ENCODE measurements at regions not wholly inside any gene's neighbourhood (a gene's known extent, or its start where the extent isn't known, plus 50 kb on each side); places are given as distances from the start of the nearest gene placed in this dataset.
"Not testable (repeated sequence)": the region's sequence is repeated elsewhere in the genome, so short reads cannot be mapped to it uniquely, and the experiment has no call there.

DNA sequence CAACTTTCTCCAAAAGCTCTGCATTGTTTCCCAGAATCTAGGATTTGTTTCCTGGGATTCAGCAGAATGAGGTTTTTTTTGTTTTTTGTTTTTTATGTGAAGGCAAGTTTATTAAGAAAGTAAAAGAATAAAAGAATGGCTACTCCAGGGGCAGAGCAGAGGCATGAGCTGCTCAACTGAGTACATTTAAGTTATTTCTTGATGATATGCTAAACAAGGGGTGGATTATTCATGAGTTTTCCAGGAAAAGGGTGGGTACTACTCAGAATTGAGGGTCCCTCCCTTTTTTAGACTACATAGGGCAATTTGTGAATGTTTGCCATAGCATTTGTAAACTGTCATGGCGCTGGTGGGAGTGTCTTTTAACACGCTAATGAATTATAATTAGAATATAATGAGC is 292.5 kb upstream of the SGK1 start:
- no peak for DNase-seq (ENCODE audit: low spot score)

DNA sequence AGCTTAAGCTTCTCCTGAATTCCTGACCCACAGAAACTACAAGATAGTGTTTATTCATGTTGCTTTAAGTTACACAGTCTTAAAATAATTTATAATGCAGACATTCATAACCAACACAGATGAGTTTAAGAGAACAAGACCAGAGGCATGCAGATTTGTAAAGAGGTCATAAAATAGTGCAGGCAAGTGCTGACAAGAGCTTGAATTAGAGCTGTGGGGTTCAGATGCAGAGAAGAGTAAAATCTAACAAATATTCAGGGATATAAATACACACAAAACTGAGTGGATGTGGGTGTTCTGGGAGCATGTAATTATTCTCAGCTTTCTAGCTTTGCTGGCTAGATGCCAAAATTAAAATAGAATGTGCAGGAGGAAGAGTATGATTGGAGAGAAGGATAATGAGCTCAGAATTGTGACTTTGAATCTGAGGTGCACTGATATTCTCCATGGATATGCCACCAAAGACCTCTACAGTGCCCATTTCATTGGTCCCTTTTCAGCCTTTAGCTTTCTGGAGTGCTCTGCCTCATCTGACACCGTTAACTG is 291.9 kb upstream of the SGK1 start:
- peak; percentile 74 for DNase-seq (ENCODE audit: low spot score)

DNA sequence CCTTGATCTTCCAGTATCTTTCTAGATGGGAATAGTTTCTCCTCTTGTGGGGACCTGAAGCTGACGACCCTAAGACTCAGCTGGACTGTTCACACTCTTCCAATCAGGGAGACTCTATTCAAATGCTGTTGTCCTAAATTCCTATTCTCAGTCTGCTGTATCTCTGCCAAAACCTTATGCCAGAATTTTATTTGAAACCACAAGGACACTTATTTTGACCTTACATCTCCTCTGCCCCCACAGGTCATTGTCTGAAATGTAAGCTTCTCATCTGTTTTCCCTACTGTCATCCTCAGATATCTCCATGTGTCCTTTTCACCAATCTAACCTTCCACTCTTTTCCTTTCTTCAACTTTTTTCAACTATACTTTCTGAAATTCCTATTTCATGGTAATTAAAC is 289.5 kb upstream of the SGK1 start:
- no peak for DNase-seq (ENCODE audit: low spot score)

DNA sequence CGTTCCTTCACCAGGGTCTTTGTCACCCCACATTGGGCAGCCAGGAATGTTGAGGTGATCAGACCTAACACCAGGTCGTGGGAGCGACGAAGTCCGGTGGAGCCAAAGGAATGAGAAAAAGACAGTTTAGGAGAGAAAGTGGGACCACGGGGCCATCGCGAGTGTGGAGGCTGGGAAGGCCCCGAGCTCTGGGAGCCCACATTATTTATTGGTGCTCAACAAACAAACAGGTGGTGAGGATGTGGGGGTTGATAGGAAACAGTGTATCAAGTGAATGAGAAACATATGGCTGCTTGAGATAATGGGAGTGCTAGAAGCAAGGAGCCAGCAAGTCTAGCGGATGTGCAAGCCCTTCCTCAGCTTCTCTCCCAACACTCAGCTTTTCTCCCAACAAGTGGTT is 287.1 kb upstream of the SGK1 start:
- no peak for DNase-seq (ENCODE audit: low spot score)

DNA sequence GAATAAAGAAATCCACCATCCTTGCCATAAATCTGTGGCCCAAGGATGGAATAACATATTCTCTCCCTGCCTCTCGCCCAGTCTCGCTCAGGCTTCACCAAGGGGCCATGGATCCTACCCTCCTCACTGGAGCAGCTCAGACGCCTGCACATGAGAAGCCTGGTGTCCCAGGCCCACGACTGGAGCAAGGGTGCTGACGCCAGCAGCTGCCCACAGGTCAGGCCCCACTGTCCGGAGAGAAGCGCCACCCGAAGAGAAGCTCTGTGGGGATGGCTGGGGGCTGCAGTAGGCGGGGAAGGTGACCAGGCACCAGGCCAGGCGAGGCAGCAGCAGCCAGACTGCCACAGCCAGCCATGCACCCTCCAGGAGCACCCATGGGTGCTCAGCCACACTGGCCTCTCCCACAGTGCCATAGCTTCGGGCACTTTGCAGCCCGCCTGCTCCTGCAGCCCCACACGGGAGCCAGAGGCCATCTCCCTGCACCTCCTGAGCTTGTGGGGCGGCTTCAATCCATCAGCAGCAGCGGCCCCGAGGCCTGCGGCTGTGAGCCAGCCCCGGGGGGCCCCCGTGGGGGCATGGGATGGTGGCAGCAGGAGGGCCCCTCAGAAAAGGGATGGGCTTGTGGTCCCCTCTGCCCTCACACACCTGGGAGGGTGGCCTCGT is 286.2 kb upstream of the SGK1 start:
- DNase-seq (ENCODE audit: low spot score), result no peak

DNA sequence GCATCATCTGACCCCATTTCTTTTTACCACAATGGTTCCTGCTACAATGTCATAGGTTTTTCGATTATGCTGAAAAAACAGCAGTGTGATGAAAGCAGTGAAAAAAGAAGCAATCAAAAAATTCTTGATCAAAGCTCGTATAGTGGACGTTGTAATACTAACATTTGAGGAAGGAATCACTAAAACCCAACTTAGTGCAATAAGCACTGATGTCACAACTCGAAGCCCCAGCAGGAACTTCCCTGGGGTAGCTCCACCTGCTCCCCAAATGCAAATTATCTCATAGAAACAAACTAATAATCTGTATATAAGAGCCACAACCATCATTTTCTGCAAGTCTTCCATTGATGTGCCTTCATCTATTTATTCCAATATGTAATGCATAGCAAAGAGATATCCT is 285.6 kb upstream of the SGK1 start:
- DNase-seq (ENCODE audit: low spot score), result no peak

DNA sequence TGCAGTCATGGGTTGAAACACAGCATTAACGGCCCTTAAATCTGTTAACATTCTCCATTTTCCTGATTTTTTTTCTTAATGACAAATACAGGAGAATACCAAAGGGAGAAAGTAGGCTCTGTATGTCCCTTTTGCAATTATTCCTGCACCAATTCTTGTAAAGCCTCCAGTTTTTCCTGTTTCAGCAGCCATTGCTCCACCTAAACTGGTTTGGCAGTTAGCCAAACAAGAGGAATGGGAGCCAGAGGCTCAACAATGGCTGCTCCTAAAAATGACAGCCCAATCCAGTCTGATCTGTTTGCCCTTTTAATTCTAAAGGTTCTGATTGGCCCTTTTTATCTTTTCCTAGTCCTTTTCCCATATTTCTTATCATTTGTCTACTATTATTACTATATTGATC is 284.2 kb upstream of the SGK1 start:
- DNase-seq (ENCODE audit: low spot score), result no peak

DNA sequence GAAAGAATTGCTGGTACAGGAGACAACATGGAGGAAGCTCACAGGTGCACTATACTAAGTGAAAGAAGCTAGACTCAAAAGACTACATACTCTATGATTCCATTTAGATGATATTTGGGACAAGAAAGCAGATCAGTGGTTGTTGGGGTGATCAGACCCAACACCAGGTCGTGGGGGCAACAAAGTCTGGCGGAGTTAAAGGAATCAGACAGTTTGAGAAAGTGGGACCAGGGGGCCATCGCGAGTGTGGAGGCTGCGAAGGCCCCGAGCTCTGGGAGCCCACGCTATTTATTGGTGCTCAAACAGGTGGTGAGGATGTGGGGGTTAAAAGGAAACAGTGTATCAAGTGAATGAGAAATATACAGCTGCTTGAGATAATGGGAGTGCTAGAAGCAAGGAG is 282.8 kb upstream of the SGK1 start:
- no peak for DNase-seq (ENCODE audit: low spot score)

DNA sequence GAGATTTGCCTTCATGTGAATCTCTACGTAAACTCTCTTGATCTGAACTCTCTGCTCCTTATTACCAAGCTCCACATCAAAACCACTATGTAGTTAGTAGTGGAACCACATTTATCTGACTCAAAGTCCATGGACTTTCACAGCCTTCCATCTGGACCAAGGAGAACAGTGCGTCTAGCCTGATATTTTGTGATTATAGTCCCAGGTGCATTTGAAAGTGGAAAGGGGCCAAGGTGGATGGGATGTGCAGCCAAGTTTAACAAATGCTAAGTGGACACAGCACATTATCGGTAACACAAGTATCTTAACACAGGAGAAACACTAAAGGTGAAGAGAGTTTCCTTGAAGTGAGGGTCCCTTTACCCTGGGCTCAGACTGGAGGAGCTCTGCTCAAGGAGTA is 281.2 kb upstream of the SGK1 start:
- no peak for DNase-seq (ENCODE audit: low spot score)

DNA sequence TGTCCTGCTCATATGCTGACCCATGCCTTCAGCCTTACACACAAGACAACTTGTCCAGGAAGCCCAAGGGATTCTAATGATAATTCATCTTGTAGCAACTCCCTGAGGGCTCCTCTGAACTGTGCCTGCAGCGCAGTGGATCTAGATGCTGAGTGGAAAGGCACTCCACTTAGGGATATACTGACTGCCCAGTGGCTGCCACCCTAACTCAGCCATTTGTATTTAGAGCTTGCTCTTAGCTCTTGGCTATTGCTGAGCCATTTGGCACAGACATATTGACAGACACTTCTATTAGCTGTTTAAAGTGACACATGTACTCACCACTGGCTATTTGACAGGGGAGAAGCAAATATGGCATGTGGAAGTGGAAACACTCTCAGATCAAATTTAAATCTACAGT is 278.3 kb upstream of the SGK1 start:
- no peak for DNase-seq (ENCODE audit: low spot score)

DNA sequence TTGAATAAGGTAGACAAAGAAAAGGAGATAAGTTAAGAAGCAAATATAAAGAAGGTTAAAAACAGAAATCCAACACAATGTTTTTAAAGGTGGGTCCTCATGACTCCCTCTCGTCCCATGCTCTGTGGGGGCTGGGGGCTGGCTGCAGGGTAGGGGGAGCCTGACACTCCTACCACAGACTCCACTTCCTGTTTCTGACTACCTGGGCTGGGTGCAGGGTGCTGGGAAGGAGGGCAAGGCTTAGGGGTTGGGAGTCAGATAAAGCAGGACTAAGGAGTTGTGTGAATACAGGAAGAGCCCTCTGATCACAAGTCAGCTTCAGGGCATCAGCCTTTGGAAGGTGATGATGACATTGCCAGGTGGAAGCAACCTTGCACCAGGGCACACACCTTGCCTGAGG is 277.0 kb upstream of the SGK1 start:
- DNase-seq (ENCODE audit: low spot score), result no peak

DNA sequence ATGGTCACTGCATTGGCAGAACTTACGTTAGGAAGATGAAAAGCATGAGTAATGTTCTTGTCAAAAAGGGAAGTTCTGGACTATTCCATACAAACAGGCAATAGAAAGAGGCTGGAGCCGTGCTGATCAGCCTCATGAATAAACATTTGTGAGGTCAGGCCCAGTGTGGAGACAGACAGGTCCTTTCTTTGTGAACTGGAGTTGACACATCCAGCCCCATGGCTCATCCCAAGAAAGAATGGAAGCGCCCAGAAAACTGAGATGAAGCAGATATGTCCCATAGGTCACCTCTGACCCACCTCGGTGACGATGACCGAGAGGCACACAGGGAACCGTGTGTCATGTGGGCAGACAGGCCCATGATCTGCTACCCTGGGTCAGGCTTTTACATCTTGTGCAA is 276.0 kb upstream of the SGK1 start:
- no peak for DNase-seq (ENCODE audit: low spot score)

DNA sequence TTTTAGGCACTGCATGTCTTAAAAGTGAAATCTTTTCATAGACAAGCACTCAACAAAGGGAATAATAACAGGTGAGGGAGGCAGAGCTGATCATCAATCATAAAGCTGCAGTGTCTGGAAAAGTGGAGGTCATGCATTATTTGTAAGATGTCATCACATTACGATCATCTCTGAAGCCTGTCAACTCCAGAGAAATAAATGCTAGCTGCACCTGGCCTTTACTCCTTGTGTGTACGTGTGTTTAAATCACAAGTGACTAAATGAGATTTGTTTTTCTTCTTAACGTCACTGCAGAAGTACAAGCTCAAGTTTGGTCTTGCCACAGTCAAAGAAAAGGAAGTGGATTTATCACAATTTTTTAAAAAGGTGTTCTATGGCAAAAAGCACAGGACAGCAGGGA is 275.5 kb upstream of the SGK1 start:
- DNase-seq (ENCODE audit: low spot score), result peak; percentile 43

DNA sequence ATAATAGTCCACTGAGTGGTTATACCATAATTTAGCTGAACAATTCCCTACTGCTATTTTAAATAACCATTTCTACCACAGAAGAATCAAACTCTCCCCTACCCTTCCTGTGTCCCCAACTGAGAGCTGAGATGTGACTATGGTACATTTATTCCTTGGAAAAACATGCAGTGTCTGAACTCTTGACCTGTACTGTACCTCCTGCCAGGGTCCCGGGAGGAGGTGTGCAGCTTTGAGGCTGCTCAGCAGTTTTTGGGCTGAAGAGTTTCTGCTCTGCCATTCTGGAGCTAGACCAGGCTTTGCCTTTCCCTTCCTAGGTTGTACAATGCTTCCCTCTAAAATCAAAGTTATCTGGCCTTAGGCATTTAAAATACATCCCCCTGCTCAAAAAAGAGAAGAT is 275.1 kb upstream of the SGK1 start:
- DNase-seq (ENCODE audit: low spot score), result no peak

DNA sequence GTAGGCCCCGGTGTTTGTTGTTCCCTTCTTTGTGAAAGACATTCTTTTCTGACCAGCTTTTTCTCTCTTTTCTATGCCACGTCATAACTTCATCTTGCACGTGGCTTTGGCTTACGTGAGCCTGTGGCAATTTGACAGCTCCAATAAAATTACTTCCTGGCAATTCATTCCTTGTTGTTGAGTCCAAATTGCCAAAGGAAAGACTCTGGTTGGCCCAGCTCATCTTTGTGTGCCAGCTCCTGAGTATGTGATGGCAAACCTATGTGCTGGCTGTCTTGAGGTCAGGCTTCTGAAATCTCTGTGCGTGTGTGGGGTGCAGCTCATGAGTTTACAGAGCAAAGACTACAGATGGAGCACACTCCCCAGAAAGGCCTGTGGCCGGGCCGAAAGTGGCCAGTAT is 272.5 kb upstream of the SGK1 start:
- DNase-seq (ENCODE audit: low spot score), result no peak

DNA sequence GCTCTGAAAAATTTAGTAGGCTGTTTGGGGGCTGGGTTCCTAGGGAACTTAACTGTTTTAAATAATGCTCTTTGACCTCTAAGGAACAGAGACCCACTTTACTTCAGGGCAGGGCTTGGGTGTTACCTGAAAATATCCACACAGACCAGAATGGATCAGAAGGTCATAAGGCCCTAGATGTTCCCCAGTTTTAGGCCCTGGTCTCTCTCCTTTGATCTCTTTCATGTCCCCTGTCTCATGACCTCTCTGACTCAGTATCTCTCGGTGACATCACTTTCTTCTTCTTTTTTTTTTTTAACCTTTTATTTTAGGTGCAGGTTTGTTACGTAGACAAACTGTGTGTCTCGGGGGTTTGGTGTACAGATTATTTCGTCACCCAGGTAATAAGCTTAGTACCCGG is 272.1 kb upstream of the SGK1 start:
- no peak for DNase-seq (ENCODE audit: low spot score)

DNA sequence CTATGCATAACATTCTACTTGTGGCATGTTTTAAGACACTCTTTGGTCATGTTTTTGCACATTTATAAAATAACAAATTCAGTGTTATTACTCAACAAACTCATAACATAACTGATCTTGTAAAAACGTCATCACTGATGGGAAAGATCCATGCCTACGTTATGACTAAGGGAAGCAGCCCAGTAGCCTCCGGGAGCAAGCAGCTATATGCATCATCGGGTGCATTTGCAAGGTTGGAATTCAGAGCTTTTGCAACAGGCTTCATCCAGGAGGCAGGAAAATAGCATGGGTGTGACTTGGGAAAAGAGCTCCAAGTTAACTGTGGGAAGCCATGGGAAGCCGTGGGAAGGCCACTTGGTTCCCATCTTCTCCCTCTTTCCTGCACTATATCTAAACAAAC is 271.6 kb upstream of the SGK1 start:
- peak; percentile 57 for DNase-seq (ENCODE audit: low spot score)

DNA sequence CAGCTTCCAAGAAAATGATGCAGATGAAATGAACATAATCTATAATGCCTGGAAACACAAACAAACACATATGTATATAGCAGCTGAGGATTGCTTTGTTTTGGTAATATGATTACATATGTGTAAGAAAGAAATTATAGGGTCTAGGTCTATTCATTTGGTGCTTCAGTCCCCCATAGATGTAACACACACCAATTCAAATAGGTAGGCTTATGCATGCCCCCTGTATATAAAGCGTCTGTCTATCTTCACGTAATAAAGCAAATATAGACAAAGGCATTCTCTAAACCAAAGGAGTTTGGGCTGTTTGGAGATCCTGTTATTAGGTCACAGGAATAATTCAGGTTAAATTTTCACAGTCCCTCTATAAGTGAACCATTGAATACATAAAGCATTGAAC is 270.4 kb upstream of the SGK1 start:
- no peak for DNase-seq (ENCODE audit: low spot score)

DNA sequence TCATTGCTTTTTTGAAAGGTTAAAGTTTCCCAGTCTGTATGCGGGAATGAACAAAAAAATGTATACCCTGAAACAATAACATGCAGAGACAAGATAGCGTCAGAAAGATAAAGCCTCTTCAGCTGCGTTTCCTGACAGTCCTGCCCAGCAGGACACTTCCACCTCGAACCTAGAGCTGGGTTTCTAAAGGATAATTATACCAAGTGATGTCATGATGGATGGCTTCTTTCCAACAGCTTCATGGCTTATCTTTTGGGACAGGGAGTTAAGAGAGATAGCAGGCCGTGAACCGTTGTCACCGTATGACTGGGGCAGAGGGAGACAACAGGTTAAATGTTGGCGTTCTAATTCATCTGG is 267.6 kb upstream of the SGK1 start:
- no peak for DNase-seq (ENCODE audit: low spot score)

DNA sequence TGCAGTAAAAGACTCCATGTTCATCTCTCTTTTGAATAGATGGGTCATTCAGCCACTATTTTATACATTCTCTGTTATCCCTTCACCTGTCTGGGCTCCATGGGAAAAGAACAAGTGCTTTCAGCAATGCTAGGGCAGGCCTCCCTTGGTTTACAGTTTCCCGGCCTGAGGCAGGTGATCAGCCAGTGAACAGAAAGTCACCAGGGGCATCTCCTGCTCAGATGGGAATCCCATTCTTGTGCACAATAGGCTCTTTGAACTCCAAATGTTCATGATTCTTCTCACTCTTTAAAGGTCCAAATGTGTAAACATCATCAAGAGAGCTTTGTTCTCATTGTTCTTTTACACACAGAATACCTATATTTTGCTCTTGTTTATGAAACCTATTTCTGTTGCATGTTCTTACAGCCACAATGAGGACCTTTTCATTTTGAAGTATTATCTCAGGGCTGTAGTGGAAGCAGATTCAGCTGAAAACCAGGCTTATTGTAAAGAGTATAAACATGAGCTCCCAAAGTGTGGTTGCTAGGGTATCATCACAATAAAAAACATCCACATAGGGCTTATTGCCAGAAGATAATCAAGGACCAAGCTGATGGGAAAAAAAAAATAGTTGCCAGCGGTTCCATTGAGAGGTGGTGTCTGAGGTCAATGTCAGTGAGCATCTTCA is 267.1 kb upstream of the SGK1 start:
- DNase-seq (ENCODE audit: low spot score), result no peak

DNA sequence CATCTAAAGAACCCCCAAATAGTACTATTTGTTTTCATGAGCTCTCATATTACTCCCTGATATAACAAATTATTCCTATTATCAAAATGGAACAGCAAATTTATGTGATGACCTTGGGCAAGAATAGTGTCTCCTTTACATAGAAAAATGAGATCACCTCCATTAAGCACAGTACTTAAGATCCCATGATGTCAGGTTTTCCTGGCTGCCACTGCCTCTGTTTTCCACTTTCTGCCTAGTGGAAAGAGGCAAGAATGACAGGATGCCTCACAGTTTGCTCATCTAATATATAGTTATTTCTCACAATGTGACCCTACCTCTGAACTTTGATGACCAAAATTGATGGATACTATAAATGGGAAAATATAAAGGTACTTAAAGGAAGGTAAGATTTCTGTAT is 260.1 kb upstream of the SGK1 start:
- no peak for DNase-seq (ENCODE audit: low spot score)

DNA sequence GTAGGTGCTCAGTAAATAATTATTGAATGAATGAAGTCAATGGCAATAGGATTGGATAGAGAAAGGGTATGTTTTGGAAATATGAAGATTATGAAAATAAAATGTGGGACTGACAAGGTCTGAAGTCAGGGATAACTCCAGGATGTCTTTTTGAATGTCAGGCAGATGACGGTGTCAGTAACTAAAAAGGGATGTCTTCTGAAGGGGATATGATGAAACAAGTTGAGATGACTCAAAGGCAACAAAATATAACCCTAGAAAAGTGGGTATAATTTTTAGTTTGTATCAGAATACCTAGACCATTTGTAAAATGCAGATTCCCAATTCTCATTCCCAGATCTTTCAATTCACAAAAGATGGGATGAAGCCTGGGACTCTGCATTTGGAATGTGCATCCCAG is 257.3 kb upstream of the SGK1 start:
- no peak for DNase-seq (ENCODE audit: low spot score)

DNA sequence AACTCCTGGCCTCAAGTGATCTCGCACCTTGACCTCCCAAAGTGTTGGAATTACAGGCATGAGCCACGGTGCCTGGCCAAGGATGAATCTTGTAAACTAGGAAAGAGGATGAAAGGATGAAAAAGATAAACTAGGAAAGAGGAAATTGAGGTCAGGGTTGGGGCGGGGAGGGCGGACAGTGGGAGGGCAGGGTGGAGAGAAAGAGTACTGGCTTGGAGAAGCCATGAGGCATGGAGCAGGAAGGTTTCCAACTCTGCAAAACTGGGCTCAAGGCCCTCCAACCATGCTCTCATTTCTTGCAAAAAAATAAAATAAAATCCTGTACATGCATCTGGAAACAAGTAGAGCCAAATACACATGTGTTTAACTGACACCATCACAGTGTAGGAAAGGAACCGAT is 256.6 kb upstream of the SGK1 start:
- no peak for DNase-seq (ENCODE audit: low spot score)

DNA sequence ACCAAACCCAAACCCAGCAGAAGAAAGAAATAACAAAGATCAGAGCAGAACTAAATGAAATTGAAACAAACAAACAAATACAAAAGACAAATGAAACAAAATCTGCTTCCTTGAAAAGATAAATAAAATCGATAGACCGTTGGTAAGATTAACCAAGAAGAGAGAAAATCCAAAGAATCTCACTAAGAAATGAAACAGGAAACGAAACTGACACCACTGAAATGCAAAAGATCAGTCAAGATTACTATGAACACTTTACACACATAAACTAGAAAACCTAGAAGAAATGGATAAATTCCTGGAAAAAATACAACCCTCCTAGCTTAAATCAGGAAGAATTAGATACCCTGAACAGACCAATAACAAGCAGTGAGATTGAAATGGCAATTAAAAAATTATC is 252.1 kb upstream of the SGK1 start:
- not testable (repeated sequence) for DNase-seq (ENCODE audit: low spot score)
